ENCODE measurements at regions not wholly inside any gene's neighbourhood (a gene's known extent, or its start where the extent isn't known, plus 50 kb on each side); places are given as distances from the start of the nearest gene placed in this dataset.
"Not testable (repeated sequence)": the region's sequence is repeated elsewhere in the genome, so short reads cannot be mapped to it uniquely, and the experiment has no call there.

DNA sequence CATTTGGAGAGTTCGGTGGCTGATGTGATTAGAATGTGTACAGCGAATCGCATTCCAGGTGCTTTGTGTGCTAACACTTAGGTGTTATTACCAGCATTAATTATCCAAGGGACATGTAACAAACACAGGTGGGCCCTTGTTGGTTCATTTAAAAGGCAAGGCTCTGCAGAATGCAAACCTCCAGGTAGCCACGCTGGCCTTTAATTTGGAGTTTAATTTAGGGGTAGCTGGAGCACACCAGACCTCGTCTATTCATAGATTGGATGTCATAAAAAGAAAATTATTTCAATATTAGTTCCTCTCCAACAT is 191.1 kb downstream of the MAT2B start:
- DNase-seq (ENCODE audit: low spot score) = no peak

DNA sequence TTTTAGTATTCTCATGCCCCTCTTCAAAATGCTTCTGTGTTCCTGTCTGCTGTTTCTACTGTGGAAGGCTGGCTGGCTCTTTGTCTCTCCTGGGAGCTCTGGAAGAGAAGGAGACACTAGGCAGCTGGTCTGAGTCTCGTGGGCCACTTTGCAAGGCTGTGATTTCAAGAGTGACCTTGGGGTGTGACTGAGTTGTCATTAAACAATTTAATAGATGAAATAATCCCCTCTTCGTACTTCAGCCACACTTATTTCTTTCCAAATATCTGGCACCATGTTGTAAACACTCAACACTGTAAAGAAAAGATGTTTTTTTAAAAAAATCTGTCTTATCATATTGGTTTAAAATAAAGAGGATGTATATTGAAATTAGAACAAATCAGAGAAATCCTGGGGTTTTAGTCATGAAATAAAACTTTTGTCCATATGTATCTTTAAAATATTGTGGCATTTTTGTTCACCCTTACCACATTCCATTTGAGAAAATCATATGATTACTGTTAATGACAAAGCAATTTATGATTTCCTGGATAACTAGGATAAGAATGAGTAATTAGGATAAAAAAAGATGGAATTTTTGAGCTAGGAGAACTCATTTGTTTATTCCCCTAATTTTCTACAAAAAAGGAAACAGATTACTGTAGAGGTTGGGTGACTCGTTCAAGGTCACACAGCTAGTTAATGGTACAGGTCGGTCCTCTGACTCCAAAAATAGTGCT is 200.8 kb downstream of the MAT2B start:
- DNase-seq (ENCODE audit: low spot score) = peak; percentile 71

DNA sequence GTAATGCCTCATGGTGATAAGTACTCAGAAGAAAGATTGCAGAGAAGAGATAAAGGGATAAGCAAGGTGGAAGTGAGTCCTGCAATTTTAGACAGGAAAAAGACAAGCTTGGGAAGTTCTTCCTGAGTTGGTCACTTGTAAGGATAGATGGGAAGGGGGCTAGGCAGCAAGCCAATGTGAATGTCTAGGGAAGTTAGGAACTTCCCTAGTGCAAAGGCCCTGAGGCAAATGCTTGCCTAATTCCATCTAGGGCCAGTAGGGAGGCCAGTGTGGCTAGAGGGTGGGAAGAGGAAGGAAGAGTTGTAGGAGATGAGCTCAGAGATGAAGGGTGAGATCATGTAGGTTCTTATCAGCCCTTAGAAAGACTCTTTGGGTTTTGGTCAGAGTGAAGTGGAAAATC is 206.6 kb downstream of the MAT2B start:
- DNase-seq (ENCODE audit: low spot score) = no peak

DNA sequence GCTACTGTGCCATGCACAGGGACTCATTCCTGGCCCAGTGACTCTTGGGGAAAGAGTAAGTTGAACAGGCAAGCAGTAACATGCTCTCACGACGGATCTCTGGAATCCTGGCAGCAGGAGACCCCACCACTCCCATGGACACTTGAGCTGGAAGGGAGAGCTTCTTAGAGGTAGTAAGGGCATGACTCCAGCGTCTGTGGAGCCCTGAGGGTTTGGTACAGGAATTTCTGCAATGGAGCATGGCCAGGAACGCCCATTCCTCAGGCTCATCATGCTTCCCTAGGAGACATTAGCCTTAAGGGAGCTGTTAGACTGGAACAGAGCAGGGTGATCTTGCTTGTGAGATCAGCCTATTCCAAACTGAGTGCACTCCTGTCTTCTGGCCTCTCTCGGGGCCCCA is 212.9 kb downstream of the MAT2B start:
- no peak for DNase-seq (ENCODE audit: low spot score)

DNA sequence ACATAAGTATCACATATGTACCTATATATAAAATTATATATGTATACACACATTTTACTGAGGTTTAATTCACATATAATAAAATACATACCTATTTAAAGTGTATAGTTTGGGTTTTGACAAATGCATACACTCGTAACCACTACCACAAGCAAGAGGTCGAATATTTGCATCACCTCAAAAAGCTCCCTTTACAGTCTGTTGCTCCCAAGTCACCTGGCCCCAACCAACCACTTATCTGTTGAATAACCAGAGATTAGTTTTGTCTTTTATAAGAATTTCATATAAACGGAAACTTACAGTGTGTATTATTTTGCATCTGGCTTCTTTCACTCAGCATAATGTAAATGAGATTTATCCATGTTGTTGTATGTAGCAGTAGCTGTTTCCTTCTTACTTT is 218.9 kb downstream of the MAT2B start:
- DNase-seq (ENCODE audit: low spot score) = no peak

DNA sequence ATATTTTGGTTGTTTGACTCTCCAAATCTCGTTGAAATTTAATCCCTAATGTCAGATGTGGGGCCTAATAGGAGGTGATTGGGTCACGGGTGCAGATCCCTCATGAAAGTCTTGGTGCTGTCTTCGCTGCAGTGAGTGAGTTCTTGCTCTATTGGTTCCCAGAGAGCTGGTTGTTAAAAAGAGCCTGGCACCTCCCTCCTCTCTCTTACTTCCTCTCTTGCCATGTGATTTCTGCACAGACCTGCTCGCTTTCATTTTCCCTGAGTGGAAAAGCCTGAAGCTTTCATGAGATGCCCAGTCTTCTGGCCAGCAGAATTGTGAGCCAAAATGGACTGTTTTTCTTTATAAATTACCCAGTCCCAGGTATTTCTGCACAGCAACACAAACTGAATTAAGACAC is 221.6 kb downstream of the MAT2B start:
- DNase-seq (ENCODE audit: low spot score) = no peak

DNA sequence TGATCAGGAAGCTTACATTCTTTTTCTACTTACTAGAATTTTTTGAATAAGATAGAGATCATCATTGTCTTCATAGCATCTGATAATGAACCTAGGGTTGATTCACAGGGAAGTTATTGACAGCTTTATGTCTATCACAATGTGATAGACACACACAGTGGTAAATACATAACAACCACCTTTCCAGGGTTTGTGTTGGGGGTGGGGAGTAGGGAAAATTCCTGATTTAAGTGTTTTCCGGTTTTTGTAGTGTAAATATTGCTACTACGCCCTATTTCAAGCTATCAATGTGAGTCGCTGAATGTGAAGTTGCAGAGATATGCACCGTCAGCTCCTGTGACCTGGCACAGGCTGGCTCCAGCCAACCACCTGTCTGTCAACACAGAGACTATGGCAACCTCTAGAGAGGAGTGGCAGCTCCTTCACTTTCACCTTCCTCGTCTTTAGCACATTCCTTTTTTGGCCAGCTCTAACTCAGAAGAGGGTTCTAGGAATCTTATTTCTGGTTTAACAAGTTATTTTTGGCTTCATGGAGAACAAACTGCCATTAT is 224.9 kb downstream of the MAT2B start:
- no peak for DNase-seq (ENCODE audit: low spot score)

DNA sequence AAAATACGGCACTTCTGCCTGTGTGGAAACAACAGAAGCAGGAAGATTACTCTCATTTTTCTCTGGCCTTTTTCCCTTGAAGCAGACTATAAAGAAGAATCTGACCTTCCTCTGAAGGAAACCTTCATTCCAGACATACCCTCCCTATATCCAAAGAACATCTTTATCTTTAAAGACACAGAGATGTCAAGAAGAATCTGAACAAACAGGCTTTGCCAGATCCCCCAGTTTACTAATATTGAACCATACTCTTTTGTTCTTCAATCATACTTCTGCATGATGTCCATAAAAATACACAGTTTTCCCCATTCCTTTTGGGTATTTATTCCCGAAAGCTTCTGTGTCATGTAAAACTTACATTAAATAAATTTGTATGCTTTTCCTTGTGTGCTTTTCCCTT is 225.8 kb downstream of the MAT2B start:
- no peak for DNase-seq (ENCODE audit: low spot score)

DNA sequence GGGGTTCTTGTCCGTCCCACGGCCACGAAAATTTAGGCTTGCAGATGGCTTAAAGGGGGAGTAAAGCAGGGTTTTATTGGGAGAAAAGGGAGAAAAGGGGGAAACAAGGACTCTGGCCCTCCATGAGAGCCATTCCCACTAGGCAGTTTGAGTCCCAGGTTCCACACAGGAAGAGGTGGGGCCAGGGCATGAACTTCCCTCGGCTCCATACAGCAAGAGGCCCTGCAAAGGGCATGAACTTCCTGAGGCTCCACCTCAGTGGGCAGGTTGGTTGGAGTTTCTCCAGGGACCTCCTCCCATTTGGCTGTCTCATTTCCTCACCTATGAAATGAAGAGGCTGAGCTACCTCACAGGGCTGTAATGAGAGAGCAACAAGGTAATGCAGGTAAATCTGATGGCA is 229.7 kb downstream of the MAT2B start:
- DNase-seq (ENCODE audit: low spot score) = no peak

DNA sequence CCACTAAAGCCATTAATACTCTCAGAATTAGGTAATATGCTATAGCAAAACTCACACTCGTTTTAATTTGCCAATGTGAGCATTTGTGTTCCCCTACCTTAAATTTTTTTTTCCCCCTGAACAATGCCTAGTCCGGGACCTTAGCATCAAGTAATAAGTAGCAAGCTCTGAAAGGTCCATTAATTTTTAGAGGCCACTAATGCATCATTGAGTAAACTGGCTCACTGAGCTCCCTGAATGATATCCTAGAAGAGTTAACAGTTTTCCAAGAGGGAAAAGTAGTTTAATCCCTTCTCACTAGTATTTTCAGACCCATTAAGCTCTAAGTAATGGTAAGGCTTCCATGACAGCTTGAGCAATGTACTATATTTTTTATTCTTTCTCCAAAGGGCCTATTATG is 242.2 kb downstream of the MAT2B start:
- no peak for DNase-seq (ENCODE audit: low spot score)

DNA sequence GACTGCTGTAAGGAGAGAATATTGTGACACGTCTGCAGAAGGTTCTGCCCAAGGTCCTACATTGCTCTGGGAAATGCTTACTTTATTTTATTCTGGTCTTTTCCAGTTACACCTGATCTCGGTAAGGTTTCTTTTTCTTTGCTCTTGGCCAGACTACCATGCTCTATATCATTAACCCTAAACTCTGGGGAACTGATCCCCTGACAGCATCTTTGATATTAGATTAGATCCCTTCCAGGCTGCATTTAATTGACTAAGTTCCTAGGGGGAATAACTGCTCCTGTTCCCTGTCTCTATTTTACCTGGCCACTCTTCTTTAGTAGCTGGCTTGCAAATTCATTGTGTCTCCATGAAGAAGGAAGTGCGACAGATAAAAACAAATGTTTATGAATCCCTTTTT is 243.5 kb downstream of the MAT2B start:
- no peak for DNase-seq (ENCODE audit: low spot score)

DNA sequence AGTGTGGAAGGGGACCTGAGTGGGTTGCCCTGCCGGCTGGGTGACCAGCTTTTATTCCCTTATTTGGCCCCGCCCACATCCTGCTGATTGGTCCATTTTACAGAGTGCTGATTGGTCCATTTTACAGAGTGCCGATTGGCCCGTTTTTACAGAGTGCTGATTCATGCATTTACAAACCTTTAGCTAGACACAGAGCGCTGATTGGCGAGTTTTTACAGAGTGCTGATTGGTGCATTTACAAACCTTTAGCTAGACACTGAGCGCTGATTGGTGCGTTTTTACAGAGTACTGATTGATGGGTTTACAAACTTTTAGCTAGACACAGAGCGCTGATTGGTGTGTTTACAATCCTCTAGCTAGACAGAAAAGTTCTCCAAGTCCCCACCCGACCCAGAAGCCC is 245.0 kb downstream of the MAT2B start:
- DNase-seq (ENCODE audit: low spot score) = not testable (repeated sequence)

DNA sequence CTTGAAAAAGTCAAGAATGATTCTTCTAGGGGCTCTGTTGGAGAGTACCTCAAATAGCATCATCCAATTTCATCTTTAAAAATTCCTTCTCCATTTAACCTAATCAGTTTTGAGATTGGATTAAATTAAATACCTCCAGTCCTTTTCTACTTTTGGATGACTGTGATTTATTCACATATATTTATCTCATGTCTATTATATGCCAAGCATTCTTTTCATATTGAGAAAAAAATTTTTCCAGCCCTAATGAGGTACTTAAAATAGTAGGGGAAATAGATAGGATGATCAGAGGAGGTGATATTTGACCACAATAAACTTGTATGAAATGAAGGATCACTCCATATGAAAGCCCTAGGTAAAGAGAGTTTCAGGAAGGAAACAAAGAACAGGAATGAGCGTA is 250.1 kb downstream of the MAT2B start:
- DNase-seq (ENCODE audit: low spot score) = no peak

DNA sequence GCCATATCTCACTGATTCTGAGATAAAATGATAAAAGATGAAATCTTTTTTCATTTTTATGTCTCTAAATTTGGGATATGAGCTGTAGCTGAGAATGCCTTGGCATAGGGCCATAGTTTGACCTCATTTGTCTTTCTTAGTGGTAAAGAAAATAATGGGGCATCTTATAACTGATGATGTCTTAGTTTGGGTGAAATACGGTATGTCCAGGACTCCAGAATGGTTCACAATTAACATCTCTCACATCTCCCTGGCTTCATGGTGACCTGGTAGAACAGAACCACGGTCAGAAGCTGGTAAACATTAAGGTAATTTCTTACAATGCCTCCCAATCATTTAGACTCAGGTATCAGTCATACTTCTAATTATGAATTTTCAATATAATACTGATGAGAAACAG is 250.8 kb downstream of the MAT2B start:
- no peak for DNase-seq (ENCODE audit: low spot score)

DNA sequence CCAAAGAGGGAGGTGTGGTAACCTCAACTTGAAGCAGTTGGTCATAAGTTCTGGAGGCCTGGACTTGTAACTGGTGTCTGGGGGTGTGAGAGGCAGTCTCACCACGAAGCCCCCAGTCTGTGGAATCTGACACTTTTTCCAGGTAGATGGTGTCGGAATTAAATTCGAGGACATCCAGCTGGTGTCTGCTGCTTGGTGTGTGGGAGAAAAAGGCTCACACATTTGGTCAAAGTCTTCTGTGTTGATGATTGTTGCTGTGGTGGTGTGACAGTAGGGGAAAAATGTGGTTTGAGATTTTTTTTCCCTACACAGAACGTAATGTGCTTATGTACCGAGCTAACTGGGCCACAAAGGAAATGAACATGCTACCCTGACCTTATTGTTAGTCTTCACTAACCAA is 251.9 kb downstream of the MAT2B start:
- DNase-seq (ENCODE audit: low spot score) = no peak

DNA sequence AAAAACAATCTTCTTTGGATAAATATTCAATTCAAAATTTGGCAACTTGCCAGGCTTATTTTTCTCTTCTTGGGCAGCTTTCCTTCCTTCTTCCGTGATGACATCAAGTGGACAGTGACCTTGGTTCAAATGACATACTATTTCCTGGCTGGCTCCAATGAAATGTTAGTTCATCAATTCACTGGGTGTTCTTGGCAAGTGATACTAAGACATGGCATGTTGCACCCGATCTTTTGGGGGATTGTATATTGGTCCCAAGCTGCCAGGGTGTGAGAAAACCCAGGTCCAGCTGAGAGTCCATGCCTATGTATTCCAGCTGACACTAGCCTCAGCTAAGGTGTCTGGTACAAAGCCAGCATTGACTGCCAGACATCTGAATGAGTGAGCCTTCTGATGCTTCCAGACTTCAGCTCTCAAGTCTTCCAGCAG is 252.9 kb downstream of the MAT2B start:
- peak; percentile 25 for DNase-seq (ENCODE audit: low spot score)

DNA sequence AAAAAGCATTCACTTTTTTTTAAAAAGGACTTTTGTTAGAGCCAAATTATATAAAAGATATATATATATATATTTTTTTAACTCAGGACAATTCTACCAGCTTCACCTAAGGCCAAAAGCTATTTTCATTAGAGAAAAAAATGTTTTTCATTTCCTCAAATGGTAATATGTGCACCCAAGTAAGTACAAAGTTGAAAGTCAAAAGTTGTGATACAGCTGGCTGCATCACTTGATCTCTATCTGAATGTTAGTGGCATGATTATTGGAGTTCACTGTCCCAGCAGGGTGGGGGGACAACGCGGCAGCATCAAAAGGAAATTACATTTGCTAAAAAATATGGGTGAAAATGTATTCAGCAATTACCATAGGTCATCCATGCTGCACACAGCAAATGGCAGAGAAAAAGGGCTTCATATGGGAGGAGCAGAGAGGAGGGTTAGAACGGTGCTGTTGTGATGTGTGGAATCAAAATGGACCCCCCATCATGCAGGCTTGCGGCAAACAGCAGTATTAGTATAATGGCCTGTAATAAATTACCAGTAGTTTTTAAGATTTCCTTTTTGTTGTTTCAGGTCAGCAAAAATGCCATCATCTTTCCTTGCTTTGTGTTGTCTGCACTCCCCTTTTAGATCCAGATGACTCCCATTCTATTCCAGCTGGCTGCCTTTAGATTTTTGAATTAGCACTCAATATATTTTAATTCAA is 253.7 kb downstream of the MAT2B start:
- DNase-seq (ENCODE audit: low spot score) = no peak

DNA sequence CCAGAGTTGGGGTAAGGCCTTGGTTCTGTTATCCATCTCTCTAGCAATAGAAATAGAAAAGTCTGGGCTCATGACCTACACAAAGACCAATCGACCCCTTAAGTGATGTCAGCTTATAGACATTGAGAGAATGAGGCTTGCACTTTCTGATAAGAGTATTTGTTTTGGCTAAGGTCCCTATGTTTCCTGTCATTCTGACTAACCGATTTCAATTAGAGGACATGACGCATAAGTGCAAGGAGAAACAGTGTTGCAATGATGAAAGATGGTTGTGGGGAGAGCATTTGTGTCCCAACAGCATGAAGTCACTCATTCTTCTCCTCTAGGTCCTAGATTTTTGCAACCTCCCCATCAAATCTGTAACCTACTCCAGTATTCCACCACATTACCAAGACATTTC is 255.1 kb downstream of the MAT2B start:
- peak; percentile 91 for DNase-seq (ENCODE audit: low spot score)

DNA sequence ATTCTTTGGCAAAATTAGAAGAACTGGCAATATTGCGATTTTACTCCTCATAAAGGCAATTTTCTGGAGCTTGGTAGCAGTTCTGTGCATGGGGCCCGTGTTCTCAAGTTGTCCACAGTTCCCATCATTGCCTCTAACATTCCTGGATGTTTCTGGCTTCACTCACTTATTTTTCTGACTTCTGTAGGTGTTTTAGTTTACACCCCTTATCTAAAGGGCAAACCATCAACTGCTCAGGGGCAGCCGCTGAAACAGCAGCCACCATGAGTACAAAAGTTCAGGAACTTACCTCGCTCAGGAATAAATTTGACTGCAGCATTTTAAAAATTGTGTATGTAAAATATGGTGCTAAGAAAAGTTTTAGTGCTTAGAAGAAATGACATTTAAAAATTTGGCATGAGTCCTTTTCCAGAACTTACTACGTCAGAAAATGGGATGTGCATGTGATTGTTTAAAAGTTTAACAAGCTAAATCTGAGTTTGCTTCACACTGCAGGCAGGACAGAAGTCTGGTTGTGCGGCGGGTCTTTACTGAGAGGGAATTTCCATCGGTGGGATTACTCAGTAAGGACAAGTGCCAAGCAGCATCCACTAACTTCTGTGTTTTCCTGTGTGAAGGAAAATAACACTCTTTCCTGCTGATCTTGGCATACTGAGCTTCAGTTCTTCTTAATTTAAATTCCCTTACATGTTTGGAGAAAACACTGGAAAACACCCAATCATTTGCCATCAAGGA is 261.7 kb downstream of the MAT2B start:
- DNase-seq (ENCODE audit: low spot score) = no peak

DNA sequence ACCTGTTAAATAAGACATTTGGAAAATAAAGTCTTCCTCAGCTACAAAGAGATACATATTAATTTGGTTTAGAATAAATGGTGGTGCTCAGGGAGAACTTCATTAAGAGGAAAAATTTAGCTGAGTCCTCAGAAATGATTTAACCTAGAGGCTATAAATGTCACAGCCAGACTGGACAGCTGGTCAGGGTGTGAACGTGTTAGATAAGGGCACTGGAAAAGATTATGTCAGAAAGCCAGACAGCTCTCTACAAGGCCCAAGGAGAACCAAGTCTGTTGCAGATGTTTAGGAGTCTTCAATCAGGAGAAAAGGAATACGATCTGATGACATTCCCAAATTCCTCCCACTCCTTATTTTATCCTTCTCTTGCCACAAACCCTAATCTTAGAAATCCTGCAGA is 265.2 kb downstream of the MAT2B start:
- DNase-seq (ENCODE audit: low spot score) = no peak

DNA sequence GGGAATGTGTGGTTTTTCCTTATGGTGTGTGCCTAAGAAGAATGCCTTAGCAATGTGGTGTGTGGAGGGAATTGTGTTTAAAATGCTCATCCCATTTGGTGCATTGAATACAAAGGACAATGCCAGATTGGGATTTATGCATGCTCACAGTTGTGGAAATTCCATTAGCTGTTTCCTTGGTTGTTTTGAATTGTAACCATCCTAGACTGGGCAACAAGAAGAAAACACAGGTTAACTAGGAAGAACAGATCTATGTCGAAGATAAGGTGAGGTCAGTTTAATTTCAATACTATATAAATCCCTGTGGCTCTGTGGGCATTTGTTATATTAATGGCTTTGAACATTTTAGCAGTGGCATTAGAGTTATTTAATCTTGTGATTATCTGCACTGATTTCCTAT is 266.8 kb downstream of the MAT2B start:
- no peak for DNase-seq (ENCODE audit: low spot score)

DNA sequence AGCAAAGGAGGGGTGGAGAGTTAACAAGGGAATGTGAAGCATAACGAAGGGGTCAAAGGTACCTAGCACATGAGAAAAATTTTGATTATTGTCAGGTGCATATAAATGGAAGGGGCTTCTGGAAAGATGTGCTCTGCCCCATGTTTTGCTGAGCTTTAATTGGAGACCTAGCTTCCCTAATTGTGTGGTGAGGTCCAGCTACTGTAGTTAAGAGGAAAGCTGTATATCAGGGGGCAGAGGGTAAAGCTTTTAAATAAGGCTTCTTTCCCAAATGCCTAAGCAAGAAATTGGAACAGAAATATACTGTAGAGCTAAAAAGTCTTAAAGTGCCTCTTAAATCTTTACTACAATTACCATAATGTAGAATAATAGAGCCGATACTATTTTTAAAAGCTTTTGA is 267.2 kb downstream of the MAT2B start:
- DNase-seq (ENCODE audit: low spot score) = no peak

DNA sequence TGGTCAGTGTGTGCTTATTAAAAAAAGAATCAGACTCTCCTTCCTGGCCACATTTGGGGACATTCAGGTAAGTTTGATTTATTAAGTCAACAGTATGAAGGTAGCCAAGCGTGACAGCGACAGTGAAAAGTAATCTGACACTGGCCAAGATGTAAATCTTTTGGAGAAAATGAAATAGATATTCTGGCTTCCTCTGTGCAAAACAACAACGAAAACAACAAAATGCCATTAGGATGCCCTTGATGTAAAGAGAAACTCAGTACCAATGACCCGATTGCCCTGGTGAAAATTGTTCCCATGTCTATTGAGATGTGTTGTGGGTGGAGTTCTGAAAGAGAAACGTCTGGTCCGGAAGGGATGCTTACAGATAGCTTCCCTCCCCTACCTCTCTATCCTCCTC is 267.8 kb downstream of the MAT2B start:
- DNase-seq (ENCODE audit: low spot score) = no peak
